Ishikawa (cell line): ENCODE measurements at regions not wholly inside any gene's neighbourhood (a gene's known extent, or its start where the extent isn't known, plus 50 kb on each side); places are given as distances from the start of the nearest gene placed in this dataset.

Experiments used
- CEBPB ChIP-seq: IDR thresholded peaks from 2 replicates; pipeline ENCODE4 v1.6.1; 2012
- CREB1 ChIP-seq: IDR thresholded peaks from 2 replicates; pipeline ENCODE4 v1.6.1; 2012; ENCODE audit warnings: low read depth
- EGR1 ChIP-seq: IDR thresholded peaks from 2 replicates; pipeline ENCODE4 v1.6.1; 2012
- EP300 ChIP-seq: IDR thresholded peaks from 2 replicates; pipeline ENCODE4 v1.6.1; 2012; ENCODE audit warnings: borderline replicate concordance
- FOXM1 ChIP-seq: IDR thresholded peaks from 2 replicates; pipeline ENCODE4 v1.6.1; 2012; ENCODE audit warnings: low read depth, borderline replicate concordance
- NFIC ChIP-seq: IDR thresholded peaks from 2 replicates; pipeline ENCODE4 v1.6.1; 2012
- RAD21 ChIP-seq: IDR thresholded peaks from 2 replicates; pipeline ENCODE4 v1.6.1; 2012; ENCODE audit warnings: low read depth
- TAF1 ChIP-seq: IDR thresholded peaks from 2 replicates; pipeline ENCODE4 v1.6.1; 2012; ENCODE audit warnings: low read depth, mild to moderate bottlenecking
- TCF12 ChIP-seq: IDR thresholded peaks from 2 replicates; pipeline ENCODE4 v1.6.1; 2012; ENCODE audit warnings: low read depth
- TEAD4 ChIP-seq: IDR thresholded peaks from 2 replicates; pipeline ENCODE4 v1.6.1; 2012
- YY1 ChIP-seq: IDR thresholded peaks from 2 replicates; pipeline ENCODE4 v1.6.1; 2012; ENCODE audit warnings: low read depth
- ZBTB7A ChIP-seq: IDR thresholded peaks from 2 replicates; pipeline ENCODE4 v1.6.1; 2012; ENCODE audit warnings: low read depth
- TF ChIP-seq, protein P1 (sequence below): IDR thresholded peaks from 2 replicates; pipeline ENCODE4 v1.6.1; 2012; ENCODE audit warnings: low read depth, mild to moderate bottlenecking
- TF ChIP-seq, protein P2 (sequence below): IDR thresholded peaks from 2 replicates; pipeline ENCODE4 v1.6.1; 2012
- TF ChIP-seq, protein P3 (sequence below): IDR thresholded peaks from 2 replicates; pipeline ENCODE4 v1.6.1; 2012

GRCh38 chr10:117781216-117781831, 238.8 kb downstream of the EMX2 start:
- TF ChIP-seq EP300 (no peak), NFIC (no peak), FOXM1 (no peak)

DNA sequence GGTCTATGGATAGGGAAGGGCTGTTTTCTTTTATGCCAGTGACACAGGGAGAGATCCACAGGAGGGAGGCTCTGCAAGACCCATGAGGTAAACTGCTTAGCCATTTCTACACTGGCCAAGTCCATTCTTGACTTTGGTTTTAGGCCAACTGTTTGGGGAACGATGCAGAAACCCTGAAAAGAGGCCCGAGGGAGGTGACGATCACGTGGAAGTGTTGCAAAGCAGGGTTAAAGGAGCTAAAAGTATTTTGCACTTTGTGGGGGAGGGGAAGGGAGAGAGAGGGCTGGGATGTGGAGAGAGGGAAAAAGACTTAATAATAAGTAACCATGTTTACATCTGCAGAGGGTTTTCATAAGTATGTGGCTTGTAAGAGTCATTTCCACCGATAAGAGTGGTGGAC, 239.7 kb downstream of the EMX2 start:
- TF ChIP-seq FOXM1: no peak
- TF ChIP-seq EGR1: no peak
- TF ChIP-seq CEBPB: no peak
- no peak for TF ChIP-seq YY1
- TF ChIP-seq, protein P1, sequence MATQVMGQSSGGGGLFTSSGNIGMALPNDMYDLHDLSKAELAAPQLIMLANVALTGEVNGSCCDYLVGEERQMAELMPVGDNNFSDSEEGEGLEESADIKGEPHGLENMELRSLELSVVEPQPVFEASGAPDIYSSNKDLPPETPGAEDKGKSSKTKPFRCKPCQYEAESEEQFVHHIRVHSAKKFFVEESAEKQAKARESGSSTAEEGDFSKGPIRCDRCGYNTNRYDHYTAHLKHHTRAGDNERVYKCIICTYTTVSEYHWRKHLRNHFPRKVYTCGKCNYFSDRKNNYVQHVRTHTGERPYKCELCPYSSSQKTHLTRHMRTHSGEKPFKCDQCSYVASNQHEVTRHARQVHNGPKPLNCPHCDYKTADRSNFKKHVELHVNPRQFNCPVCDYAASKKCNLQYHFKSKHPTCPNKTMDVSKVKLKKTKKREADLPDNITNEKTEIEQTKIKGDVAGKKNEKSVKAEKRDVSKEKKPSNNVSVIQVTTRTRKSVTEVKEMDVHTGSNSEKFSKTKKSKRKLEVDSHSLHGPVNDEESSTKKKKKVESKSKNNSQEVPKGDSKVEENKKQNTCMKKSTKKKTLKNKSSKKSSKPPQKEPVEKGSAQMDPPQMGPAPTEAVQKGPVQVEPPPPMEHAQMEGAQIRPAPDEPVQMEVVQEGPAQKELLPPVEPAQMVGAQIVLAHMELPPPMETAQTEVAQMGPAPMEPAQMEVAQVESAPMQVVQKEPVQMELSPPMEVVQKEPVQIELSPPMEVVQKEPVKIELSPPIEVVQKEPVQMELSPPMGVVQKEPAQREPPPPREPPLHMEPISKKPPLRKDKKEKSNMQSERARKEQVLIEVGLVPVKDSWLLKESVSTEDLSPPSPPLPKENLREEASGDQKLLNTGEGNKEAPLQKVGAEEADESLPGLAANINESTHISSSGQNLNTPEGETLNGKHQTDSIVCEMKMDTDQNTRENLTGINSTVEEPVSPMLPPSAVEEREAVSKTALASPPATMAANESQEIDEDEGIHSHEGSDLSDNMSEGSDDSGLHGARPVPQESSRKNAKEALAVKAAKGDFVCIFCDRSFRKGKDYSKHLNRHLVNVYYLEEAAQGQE: no peak
- TF ChIP-seq TCF12: no peak
- TF ChIP-seq, protein P2, sequence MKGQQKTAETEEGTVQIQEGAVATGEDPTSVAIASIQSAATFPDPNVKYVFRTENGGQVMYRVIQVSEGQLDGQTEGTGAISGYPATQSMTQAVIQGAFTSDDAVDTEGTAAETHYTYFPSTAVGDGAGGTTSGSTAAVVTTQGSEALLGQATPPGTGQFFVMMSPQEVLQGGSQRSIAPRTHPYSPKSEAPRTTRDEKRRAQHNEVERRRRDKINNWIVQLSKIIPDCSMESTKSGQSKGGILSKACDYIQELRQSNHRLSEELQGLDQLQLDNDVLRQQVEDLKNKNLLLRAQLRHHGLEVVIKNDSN: no peak
- no peak for TF ChIP-seq EP300
- TF ChIP-seq TAF1: no peak
- no peak for TF ChIP-seq RAD21
- TF ChIP-seq, protein P3, sequence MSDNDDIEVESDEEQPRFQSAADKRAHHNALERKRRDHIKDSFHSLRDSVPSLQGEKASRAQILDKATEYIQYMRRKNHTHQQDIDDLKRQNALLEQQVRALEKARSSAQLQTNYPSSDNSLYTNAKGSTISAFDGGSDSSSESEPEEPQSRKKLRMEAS: no peak
- no peak for TF ChIP-seq CREB1
- TF ChIP-seq ZBTB7A: no peak
- TF ChIP-seq TEAD4: no peak
- TF ChIP-seq NFIC: no peak

DNA sequence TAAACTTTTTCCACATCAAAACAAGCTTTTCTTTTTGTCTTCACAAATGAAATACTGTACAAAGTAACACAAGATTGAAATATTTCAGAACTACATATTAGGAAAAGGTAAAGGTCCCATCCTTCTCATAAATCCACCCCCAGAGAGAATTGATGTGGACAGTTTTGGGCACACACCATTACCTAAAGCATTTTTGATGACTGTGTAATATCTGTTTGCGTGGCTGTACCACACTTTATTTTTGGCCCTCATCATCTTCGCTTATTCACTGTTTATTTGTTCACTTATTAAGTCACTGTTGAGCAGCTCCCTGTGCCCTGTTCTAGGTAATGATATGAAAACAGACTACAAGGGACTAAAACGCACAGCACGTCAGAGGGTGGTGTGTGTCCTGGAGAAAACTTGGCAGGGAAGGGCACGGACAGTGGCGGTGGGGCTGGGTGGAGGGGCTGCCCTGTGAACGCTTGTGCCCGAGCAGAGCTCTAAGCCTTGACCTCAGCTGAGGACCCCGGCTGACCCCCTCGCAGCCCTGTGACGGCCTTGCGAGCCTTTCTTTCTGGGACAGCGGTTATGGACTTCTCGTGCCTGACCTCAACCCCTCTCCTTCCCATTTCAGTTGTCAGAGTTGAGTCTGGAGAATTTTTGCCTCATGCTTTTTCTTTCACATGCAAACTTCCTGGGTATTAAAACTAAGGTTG, 241.3 kb downstream of the EMX2 start:
- TF ChIP-seq YY1 (no peak), CEBPB (no peak), CREB1 (no peak), EGR1 (no peak), TEAD4 (no peak), TAF1 (no peak), ZBTB7A (no peak)
- TF ChIP-seq, protein P1: no peak
- TF ChIP-seq, protein P3: no peak
- TF ChIP-seq, protein P2: no peak

DNA sequence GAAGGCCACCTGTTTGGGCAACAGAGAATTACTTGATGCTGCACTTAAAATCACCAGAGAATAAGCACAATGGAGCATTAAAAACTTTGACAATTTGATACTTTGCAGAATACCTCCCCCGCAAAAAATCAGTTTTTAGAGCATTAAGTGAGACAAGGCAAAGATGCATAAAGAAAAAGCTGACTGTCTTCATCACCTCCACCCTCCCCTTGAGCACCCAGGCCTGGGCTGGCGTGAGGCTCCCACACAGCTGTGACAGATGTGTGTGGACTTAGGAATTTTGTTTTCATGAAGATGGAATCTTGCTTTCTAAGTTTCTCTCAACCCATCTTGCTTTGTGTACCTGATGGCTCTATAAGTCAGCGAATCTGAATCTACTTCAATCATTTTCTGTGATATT, 242.2 kb downstream of the EMX2 start:
- no peak for TF ChIP-seq CEBPB
- TF ChIP-seq FOXM1: no peak
- TF ChIP-seq NFIC: no peak
- no peak for TF ChIP-seq CREB1
- no peak for TF ChIP-seq RAD21
- no peak for TF ChIP-seq TEAD4
- no peak for TF ChIP-seq ZBTB7A
- no peak for TF ChIP-seq EGR1
- TF ChIP-seq, protein P3: no peak
- TF ChIP-seq EP300: no peak
- TF ChIP-seq TCF12: no peak
- TF ChIP-seq YY1: no peak
- TF ChIP-seq, protein P1: no peak
- TF ChIP-seq, protein P2: no peak
- no peak for TF ChIP-seq TAF1
